ENCODE measurements at regions not wholly inside any gene's neighbourhood (a gene's known extent, or its start where the extent isn't known, plus 50 kb on each side); places are given as distances from the start of the nearest gene placed in this dataset.

GRCh38 chr6:1057490-1058135 is 254.3 kb upstream of the FOXQ1 start:
- no peak for ATAC-seq
- H3K27me3 Mint-ChIP-seq (ENCODE audit: low read depth), result peaks cover 2% of the 10 kb centered on the region
- H3K36me3 Mint-ChIP-seq (ENCODE audit: insufficient read depth), result no peaks in the 10 kb centered on the region
- H3K9me3 Mint-ChIP-seq, result no peaks in the 10 kb centered on the region
- no peak for DNase-seq
- no peaks in the 10 kb centered on the region for H3K4me1 Mint-ChIP-seq (ENCODE audit: low read depth)
- H3K4me3 Mint-ChIP-seq, result no peak overlapping the region

GRCh38 chr6:1055015-1055921 is 256.6 kb upstream of the FOXQ1 start:
- Mint-ChIP-seq H3K4me3 (no peak overlapping the region), H3K36me3 (ENCODE audit: insufficient read depth) (no peaks in the 10 kb centered on the region), H3K27me3 (ENCODE audit: low read depth) (peaks cover 4% of the 10 kb centered on the region), H3K4me1 (ENCODE audit: low read depth) (no peaks in the 10 kb centered on the region), H3K9me3 (no peaks in the 10 kb centered on the region)
- ATAC-seq (no peak), DNase-seq (no peak)

- Mint-ChIP-seq H3K27me3 (ENCODE audit: low read depth) (peaks cover 6% of the 10 kb centered on the region), H3K4me1 (ENCODE audit: low read depth) (no peaks in the 10 kb centered on the region), H3K9me3 (no peaks in the 10 kb centered on the region), H3K36me3 (ENCODE audit: insufficient read depth) (no peaks in the 10 kb centered on the region), H3K4me3 (no peak overlapping the region)
- ATAC-seq (no peak), DNase-seq (no peak)
Measured at GRCh38 chr6:1054653-1055014, 257.3 kb upstream of the FOXQ1 start.

- Mint-ChIP-seq H3K4me1 (ENCODE audit: low read depth) (no peaks in the 10 kb centered on the region), H3K36me3 (ENCODE audit: insufficient read depth) (no peaks in the 10 kb centered on the region), H3K9me3 (no peaks in the 10 kb centered on the region), H3K27me3 (ENCODE audit: low read depth) (peaks cover 11% of the 10 kb centered on the region), H3K4me3 (no peak overlapping the region)
- no peak for DNase-seq
- ATAC-seq, result no peak
Measured at GRCh38 chr6:1053586-1053985, 258.3 kb upstream of the FOXQ1 start.

- ATAC-seq (no peak), DNase-seq (no peak)
- no peaks in the 10 kb centered on the region for H3K36me3 Mint-ChIP-seq (ENCODE audit: insufficient read depth)
- peaks cover 17% of the 10 kb centered on the region for H3K27me3 Mint-ChIP-seq (ENCODE audit: low read depth)
- H3K4me3 Mint-ChIP-seq, result no peak overlapping the region
- H3K9me3 Mint-ChIP-seq, result no peaks in the 10 kb centered on the region
- no peaks in the 10 kb centered on the region for H3K4me1 Mint-ChIP-seq (ENCODE audit: low read depth)
Measured at GRCh38 chr6:1052262-1052661, 259.6 kb upstream of the FOXQ1 start.

GRCh38 chr6:1049900-1050299 is 262.0 kb upstream of the FOXQ1 start:
- DNase-seq (no peak), ATAC-seq (no peak)
- H3K9me3 Mint-ChIP-seq, result no peaks in the 10 kb centered on the region
- no peaks in the 10 kb centered on the region for H3K36me3 Mint-ChIP-seq (ENCODE audit: insufficient read depth)
- H3K4me1 Mint-ChIP-seq (ENCODE audit: low read depth), result no peaks in the 10 kb centered on the region
- no peak overlapping the region for H3K4me3 Mint-ChIP-seq
- peaks cover 29% of the 10 kb centered on the region for H3K27me3 Mint-ChIP-seq (ENCODE audit: low read depth)

- DNase-seq, result no peak
- Mint-ChIP-seq H3K4me3 (no peak overlapping the region), H3K4me1 (ENCODE audit: low read depth) (no peaks in the 10 kb centered on the region), H3K9me3 (no peaks in the 10 kb centered on the region), H3K27me3 (ENCODE audit: low read depth) (peaks cover 32% of the 10 kb centered on the region), H3K36me3 (ENCODE audit: insufficient read depth) (no peaks in the 10 kb centered on the region)
- ATAC-seq, result no peak
Measured at GRCh38 chr6:1049170-1049569, 262.7 kb upstream of the FOXQ1 start.

GRCh38 chr6:1047981-1048541 is 263.8 kb upstream of the FOXQ1 start:
- Mint-ChIP-seq H3K4me1 (ENCODE audit: low read depth) (no peaks in the 10 kb centered on the region), H3K36me3 (ENCODE audit: insufficient read depth) (no peaks in the 10 kb centered on the region), H3K4me3 (no peak overlapping the region), H3K27me3 (ENCODE audit: low read depth) (peaks cover 38% of the 10 kb centered on the region), H3K9me3 (no peaks in the 10 kb centered on the region)
- DNase-seq (no peak), ATAC-seq (no peak)

- Mint-ChIP-seq H3K9me3 (no peaks in the 10 kb centered on the region), H3K4me3 (no peak overlapping the region), H3K4me1 (ENCODE audit: low read depth) (no peaks in the 10 kb centered on the region), H3K36me3 (ENCODE audit: insufficient read depth) (no peaks in the 10 kb centered on the region), H3K27me3 (ENCODE audit: low read depth) (peaks cover 41% of the 10 kb centered on the region)
- ATAC-seq (no peak), DNase-seq (no peak)
Measured at GRCh38 chr6:1045239-1045638, 266.7 kb upstream of the FOXQ1 start.

GRCh38 chr6:1044040-1044836 is 267.7 kb upstream of the FOXQ1 start:
- ATAC-seq, result no peak
- H3K27me3 Mint-ChIP-seq (ENCODE audit: low read depth), result peaks cover 34% of the 10 kb centered on the region
- H3K4me3 Mint-ChIP-seq, result no peak overlapping the region
- H3K36me3 Mint-ChIP-seq (ENCODE audit: insufficient read depth), result no peaks in the 10 kb centered on the region
- DNase-seq, result no peak
- H3K9me3 Mint-ChIP-seq, result no peaks in the 10 kb centered on the region
- no peaks in the 10 kb centered on the region for H3K4me1 Mint-ChIP-seq (ENCODE audit: low read depth)

GRCh38 chr6:1043458-1043836 is 268.5 kb upstream of the FOXQ1 start:
- no peak for ATAC-seq

GRCh38 chr6:1042583-1043457 is 269.1 kb upstream of the FOXQ1 start:
- no peak for ATAC-seq
- H3K4me1 Mint-ChIP-seq (ENCODE audit: low read depth), result no peaks in the 10 kb centered on the region

More at GRCh38 chr6:1043458-1043836, 268.5 kb upstream of the FOXQ1 start:
- no peaks in the 10 kb centered on the region for H3K9me3 Mint-ChIP-seq
- H3K4me3 Mint-ChIP-seq, result no peak overlapping the region
- H3K36me3 Mint-ChIP-seq (ENCODE audit: insufficient read depth), result no peaks in the 10 kb centered on the region
- no peaks in the 10 kb centered on the region for H3K4me1 Mint-ChIP-seq (ENCODE audit: low read depth)
- peaks cover 39% of the 10 kb centered on the region for H3K27me3 Mint-ChIP-seq (ENCODE audit: low read depth)
- DNase-seq, result no peak

GRCh38 chr6:1040393-1040792 is 271.5 kb upstream of the FOXQ1 start:
- no peak overlapping the region for H3K4me3 Mint-ChIP-seq
- H3K9me3 Mint-ChIP-seq, result no peaks in the 10 kb centered on the region
- peaks cover 24% of the 10 kb centered on the region for H3K27me3 Mint-ChIP-seq (ENCODE audit: low read depth)
- H3K36me3 Mint-ChIP-seq (ENCODE audit: insufficient read depth), result no peaks in the 10 kb centered on the region
- ATAC-seq (no peak), DNase-seq (no peak)
- no peaks in the 10 kb centered on the region for H3K4me1 Mint-ChIP-seq (ENCODE audit: low read depth)

More at GRCh38 chr6:1042583-1043457, 269.1 kb upstream of the FOXQ1 start:
- H3K4me3 Mint-ChIP-seq, result no peak overlapping the region
- no peak for DNase-seq
- H3K9me3 Mint-ChIP-seq, result no peaks in the 10 kb centered on the region
- peaks cover 36% of the 10 kb centered on the region for H3K27me3 Mint-ChIP-seq (ENCODE audit: low read depth)
- no peaks in the 10 kb centered on the region for H3K36me3 Mint-ChIP-seq (ENCODE audit: insufficient read depth)

Measured in activated T-cell treated with anti-CD3 and anti-CD28 coated beads, Interleukin-2, amount 50 U/mL, for 4 hours (primary cell).